Hematopoietic multipotent progenitor cell (in vitro differentiated cells): ENCODE measurements at regions not wholly inside any gene's neighbourhood (a gene's known extent, or its start where the extent isn't known, plus 50 kb on each side); places are given as distances from the start of the nearest gene placed in this dataset.

Source experiments
- DNase-seq, 3 donors: peaks; one replicate each; pipeline ENCODE4 v3.0.0-alpha.2; 2011 to 2015; ENCODE audit warnings: low read depth in 2 of 3, low spot score in 2 of 3

DNA sequence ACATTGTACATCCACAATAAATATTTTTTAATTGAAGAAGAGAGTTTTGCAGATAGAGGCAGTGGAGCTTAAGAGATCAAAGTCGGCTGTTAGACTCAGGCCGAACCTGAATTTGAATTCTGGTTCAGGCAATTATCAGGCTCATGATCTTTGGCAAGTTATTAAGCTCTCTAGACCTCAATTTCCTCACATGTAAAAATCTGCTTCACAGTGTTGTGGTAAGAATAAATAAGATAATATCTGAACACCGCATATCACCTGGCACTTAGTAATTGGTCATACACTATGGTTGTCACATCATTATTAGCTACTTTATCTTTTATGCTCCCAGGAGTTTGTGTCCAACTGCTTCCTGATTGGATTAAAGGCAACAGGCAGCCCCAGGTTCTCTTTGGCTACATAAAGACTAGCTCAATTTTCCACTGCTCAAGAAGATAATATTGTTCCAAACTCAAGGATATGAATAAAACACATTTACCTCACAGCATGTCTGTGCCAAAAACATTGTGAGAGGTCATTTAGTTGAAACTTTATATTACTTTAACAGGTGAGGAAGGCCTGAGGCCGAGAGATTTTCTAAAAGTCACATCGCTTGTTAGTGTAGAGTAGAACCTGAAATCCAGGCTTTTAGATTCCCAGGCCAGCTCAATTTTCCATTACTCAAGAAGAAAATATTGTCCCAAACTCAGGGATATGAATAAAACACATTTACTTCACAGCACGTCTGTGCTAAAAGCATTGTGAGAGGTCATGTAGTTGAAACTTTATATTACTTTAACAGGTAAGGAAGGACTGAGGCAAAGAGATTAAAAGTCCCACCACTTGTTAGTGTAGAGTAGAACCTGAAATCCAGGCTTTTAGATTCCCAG lies 289.2 kb upstream of the PTGER4 start:
- DNase-seq = no peak

DNA sequence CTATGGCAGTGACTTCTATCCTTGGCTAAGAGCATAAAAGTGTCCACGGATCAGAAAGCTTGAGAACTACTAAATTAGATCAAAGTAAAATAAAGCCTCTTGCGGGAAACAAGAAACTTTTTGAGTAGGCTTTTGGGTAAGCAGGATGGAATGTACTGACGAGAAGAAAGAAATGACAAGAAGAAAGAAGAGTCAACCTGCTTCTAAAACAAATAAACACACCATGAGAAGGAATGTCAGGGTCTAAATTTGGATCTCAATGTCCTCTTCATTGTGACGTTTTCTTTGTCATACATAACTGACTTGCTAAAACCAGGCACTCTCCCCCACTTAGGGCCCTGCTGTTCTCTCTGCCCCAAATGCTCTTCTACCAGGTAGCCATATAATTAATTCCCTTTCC lies 290.1 kb upstream of the PTGER4 start:
- no peak for DNase-seq

DNA sequence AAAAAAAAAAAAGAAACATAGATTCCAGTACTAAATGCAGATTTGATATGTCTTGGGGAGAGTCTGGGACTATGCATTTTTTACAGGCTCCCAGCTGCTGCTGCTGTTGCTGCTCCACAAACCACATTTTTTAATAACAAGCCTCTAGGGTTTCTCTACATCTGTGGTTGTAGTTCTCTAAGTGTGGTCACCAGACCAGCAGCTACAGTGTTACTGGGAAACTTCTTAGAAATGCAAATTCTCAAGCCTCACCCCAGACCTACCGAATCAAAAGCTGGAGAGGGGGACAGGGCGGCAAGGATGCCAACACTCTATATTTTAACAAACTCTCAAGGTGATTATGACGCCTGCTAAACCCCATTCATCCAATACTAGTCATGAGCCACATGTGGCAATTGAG lies 293.4 kb upstream of the PTGER4 start:
- DNase-seq = peak in 1 of 3 donors; percentile 71

DNA sequence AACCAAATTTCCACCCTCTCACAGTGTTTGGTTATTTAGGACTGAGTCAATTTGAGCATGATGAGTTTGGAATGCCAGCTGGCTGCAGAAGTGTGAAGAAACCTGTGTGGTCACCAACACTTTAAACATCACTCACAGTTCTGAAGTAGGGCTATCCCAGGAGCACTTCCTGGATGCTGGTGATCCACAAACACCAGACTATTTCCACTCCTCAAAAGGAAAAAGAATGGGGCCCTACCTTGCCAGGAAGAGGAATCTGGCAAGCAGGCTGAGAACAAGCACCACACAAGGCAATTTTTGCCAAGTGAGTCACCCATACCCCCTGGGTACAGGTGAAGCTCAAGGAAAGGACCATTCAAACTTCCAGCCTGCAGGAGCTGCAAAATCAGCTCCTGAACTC lies 294.2 kb upstream of the PTGER4 start:
- no peak for DNase-seq

DNA sequence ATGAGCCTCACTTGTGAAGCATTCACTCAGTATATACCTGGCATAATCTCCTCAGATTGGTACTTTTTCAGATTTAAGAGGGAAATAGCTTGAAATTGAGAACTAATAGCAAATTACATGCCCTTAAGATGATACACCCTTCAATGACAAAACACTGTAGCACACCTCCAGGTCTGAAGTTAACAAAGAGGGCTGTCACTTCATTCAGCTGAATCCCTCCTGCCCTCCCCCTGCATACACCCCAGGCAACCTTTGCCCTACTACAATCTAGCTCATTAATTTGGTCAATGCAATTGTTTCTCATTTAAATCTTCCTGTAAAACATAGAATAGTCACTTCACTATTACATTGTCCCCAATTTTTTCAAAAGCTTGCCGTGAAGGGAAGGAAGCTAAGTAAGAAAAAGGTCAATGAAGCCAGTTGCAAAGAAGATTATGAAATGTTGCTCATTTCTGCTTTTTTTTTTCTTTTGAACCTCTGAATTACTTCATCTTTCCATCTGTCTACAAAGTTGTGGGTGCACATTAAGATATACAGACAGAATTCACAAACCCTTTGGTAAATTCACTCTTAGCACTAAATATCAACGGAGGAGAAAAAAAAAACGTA lies 294.8 kb upstream of the PTGER4 start:
- DNase-seq = peak in 1 of 3 donors; percentile 59

DNA sequence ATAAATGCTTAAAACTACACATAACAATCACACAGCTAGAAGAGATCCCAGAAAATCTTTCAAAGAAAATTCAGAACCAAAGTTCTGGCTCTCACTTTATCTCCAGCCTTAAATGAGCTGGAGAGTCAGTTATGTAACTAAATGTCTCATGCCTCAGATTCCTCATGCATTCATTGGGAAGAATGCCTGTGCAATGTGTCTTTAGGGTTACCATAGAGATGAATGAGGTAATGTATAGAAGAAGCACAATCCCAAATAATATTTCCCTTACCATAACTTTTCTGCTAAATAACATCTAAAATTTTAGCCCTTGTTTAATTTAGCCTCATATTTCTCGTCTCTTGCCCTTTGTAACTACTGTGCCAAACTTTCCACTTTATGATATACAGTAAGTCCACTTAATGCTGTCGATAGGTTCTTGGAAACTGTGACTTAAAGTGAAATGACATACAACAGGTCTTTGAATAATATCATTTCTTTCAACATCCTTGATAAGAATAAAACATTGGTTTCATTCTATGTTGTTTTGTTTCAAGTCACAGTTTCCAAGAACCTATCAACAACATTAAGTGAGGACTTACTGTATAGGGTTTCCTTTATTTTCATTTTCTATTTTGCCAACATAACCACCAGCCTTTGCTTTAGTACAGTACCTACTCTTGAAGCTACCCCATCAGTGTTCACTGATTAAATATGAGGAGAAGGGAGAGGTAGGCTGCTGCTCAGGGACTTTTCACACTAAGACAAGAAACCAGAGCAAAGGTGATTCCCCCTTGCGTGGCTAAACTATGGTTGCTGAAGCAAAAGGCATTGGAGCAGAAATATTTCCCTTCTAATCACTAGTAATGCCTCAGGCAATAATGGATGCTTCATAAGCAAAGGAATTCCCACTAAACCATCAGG lies 295.7 kb upstream of the PTGER4 start:
- no peak for DNase-seq

DNA sequence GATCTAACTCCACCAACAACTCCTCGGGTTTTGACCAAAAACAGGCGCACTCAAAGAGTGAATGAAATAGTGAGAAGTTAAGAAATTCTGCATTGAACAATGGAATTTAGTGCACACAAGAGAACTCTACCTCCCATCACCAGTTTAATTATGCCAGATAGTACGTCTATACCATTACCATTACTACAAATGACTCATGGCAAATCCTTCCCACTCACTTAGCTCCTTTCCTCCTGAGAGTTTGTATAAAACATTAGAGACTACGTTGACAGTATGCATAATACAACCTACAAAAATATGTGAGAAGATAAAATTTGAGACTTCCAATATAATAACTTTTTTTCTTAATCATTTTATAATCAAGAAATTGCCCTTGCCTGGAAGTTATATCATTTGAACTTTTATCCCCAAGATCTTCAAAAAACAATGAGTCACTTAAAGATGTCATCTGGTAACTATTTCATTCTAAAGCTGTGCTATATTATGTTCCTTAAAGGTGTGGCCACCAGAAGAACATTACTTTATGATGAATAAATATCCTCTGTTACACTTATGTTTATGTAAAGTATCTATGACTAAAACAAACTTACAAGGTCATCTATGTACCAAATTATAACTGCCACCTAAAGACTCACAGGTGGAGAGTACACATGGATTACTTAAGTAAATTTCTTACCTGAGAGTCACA lies 297.9 kb upstream of the PTGER4 start:
- no peak for DNase-seq

DNA sequence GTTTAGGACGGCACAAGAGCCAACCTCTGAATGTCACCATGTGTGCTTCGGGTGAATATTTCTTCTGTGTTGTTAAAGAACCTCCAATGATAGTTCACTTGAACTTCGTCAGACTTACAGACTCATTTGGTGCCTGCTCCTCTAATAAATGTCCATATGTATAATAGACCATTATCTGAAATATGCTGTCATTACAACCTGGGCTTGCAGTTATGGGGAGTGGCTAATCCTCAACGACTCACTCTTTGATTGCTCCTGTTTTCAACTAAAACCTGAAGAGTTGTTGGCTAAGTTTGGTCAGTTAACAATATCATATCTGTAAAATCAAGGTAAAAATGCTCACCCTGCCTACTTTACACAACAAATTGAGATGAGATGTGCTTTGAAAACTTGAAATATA lies 298.7 kb upstream of the PTGER4 start:
- DNase-seq = no peak

DNA sequence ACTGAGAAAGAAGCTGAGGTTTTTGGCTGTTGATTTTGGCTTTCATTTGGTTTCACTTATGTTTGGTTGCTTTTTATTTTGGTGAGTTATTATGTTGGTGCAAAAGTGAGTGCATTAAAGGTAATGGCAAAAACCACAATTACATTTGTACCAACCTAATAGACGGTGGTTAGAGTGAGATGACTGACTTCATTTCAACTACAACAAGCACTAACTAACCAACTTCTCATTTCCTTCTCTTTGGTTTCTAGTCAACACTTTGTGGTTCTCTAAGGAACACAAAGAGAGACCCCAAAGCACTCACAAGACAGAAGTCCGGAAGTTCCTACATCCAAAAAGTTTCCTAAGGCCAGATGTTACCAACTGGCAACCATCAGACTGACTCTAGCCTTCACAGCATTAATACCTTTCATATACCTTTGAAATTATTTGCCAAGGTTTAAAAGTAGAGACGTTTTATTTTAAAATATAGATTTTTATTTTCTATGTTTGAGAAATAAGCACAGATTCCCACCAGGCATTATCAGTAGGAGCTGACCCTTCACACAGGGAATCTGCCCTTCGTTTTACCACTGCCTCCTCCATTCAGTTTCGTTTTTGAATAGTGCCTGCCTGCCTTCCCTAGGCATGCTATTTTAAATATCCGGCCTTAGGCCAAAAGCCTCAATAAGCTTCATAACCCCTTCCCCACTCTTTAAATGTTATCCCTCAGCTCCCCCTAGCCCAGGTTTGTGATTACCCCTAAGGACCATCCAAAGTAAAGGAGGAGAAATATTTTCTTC lies 301.1 kb upstream of the PTGER4 start:
- peak in 2 of 3 donors; percentile 39 to 88 for DNase-seq

DNA sequence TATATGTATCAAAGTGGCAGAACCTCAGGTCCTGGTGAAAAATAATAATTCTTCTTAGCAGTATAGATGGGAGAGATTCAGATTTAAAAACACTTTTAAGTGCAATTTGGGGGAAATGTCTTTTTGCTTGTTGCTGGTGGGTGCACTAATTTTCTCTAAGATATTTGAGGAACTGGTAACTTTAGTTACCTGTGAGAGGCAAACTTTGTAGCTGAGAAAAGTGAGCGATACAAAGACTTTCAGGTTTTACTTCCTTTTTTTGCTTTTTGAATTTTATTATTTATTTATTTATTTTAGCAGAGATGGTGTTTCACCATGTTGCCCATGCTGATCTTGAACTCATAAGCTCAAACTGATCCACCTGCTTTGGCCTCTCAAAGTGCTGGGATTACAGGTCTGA lies 303.1 kb upstream of the PTGER4 start:
- DNase-seq = no peak

DNA sequence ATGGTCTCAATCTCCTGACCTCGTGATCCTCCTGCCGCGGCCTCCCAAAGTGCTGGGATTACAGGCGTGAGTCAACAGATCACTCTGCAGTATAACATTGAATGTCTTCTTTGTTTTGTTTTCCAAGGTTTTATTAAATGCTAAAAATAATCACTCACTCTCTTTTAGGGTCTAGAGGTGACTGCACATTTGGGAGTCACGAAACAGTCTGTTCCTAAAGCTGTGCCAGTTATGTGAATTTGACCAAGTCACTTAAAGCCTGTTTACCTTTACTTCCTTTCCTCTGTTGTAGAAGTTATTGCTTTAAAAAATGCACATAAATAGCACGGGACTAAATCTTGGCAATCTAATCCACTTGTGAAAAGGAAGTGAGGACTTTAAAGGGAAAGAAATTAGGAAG lies 304.9 kb upstream of the PTGER4 start:
- no peak for DNase-seq

DNA sequence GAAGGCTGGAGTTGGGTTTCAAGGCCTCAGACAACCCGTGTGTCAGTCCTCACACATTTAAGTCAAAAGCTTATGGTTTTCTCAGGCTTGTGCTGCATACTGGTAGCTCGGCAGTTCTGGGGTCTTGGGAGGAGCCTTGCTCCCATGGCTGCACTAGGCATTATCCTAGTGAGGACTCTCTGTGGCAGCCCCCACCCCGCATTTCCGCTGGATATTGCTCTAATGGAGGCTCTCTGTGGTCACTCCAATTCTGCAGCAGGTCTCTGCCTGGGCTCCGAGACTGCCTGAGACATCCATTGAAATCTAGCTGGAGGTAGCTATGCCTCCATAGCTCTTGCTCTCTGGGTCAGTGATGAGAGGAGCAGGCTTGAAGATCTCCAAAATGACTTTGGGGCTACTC lies 311.5 kb upstream of the PTGER4 start:
- DNase-seq = no peak

DNA sequence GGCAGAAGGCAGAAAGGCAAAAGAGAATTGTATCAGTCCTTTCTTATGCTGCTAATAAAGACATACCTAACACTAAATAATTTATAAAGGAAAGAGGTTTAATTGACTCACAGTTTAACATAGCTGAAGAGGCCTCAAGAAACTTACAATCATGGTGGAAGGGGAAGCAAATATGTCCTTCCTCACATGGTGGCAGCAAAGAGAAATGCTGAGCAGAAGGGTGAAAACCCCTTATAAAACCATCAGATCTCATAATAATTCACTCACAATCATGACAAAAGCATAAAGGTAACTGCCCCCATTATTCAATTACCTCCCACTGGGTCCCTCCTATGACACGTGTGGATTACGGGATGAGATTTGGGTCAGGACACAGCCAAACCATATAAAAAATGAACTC lies 312.5 kb upstream of the PTGER4 start:
- peak in 1 of 3 donors; percentile 68 for DNase-seq

DNA sequence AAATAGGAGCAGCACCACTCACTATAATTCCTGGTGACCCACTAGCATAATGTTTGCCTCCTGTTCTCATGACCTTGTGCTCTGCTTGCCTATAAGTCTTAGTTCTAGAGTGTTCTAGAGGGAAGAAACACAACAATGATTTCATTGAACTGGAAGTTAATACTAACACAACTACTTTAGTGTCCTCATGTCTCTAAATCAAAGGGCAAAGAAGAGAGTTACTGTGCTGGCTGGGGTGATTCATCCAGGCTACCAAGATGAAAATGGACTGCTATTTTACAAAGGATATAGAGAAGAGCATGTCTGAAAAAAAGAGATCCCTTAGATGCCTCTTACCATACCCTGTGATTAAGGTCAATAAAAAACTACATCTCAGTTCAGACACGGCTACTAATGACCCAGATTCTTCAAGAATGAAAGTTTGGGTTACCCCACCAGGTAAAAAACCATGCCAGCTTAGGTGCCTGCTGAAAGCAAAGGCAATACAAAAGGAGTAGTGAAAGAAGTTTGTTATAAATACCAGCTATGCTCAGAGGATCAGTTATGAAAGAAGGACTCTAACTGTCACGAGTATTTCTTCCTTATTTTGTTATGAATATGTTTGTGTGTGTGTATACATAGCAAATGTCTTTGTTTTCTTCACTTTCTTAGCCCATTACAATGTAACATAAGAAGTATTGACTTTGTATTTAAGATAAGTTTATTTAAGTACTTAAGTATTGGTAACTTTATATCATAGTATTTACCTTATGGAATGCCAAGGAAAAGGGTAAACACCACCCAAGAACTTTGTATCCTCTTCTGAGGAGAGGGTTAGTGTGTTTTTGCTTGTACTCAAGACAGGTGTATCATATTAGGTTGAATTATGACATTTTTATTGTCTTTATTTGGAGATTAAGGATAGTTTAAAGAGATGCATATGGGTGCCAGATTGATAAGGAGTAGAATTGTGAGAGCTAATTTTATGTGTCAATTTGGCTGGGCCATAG lies 314.1 kb upstream of the PTGER4 start:
- no peak for DNase-seq

DNA sequence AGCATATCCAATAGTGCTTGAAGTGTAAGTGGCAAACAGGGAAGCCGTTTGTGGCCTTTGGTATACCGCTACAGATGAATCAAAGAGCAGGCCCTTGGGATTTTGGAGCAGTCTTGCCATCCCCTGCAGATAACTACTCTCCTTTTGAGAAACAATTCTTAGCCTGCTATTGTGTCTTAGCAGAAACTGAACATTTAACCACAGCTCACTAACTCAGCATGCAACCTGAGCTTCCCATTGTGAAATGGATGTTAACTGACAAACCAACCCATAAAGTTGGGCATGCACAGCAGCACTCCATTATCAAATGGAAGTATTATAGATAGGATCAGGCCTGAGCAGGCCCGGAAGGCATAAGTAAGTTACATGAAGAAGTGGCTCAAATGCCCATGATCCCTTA lies 315.3 kb upstream of the PTGER4 start:
- no peak for DNase-seq

DNA sequence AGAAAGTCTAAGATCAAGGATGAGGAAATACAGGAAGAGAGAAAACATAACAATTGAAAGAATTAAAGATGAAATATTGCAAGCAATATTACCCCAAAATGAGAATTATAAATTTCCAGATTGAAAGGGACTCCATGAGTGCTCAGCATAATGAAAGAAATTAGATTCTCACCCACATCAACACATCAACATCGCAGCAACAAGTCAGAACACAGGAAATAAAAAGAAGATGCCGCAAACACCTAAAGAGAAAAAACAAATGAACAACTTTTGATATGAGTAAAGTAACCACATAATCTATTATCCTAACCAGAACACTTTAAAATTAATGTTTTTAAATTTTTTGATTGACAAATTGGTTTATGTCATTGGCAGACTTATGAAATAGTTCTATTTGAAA lies 318.3 kb upstream of the PTGER4 start:
- DNase-seq = no peak

DNA sequence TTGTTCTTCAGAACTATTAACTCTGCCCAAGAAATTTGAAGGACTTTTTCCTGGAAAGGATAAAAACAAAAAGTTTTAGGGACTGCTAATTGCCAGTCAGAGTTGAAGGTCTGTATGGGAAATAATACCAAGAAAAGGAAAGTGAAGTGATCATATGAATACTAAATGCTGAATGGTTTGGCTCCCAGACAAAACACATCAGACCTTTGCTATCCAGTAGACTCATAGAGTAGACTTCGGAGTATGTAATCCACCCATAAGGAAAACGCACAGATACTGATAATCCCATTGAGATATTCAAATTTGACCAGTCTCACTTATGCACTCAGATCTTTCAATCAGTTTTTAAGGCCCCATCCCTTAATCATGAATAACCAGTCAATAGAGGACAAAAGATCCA lies 319.0 kb upstream of the PTGER4 start:
- DNase-seq = no peak

DNA sequence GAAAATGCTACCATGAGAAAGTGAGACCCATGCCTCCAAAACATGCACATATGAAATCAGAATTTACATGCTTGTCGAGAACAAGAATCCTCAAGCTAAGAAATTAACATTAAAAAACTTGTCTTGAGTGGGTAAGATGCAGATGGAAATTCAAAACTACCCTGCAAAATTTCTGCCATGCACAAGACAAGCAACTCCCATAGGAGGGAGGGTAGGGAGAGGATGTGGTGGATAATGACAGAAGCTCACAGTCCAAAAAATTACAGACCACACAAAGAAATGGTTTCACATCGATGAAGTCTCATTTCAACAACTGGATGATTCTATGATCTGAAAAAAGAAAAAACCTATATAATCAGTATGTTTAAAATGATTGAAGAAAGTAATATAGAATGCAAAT lies 319.9 kb upstream of the PTGER4 start:
- no peak for DNase-seq

DNA sequence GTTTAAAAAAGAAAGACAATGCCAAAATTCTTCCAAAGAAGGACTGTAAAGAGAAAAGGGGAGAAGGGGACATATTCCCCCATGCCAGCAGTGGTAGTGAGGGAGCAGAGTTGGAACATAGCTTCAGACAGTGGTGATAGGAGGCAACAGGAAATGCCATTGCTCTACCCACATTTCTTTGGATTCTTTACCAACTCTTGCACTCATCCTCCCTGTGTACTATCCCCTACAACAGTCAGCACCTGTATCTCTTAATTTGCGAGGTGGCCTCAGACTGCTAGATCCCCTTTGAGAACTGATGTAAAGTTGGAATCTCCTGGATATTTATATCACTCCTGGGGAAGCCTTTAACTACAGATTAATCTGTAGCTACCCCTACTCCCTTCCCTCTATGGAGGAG lies 320.6 kb upstream of the PTGER4 start:
- DNase-seq = no peak
